C4-2B (cell line): ENCODE measurements at regions not wholly inside any gene's neighbourhood (a gene's known extent, or its start where the extent isn't known, plus 50 kb on each side); places are given as distances from the start of the nearest gene placed in this dataset.

ENCODE experiments used
- CTCF ChIP-seq: fragments of 450-650 bp; conservative IDR thresholded peaks from 2 replicates; pipeline ENCODE4 v1.5.1; 2017; ENCODE audit warnings: mild to moderate bottlenecking
- ZFX ChIP-seq: fragments of 450-650 bp; IDR thresholded peaks from 2 replicates; pipeline ENCODE4 v1.6.1; 2017

DNA sequence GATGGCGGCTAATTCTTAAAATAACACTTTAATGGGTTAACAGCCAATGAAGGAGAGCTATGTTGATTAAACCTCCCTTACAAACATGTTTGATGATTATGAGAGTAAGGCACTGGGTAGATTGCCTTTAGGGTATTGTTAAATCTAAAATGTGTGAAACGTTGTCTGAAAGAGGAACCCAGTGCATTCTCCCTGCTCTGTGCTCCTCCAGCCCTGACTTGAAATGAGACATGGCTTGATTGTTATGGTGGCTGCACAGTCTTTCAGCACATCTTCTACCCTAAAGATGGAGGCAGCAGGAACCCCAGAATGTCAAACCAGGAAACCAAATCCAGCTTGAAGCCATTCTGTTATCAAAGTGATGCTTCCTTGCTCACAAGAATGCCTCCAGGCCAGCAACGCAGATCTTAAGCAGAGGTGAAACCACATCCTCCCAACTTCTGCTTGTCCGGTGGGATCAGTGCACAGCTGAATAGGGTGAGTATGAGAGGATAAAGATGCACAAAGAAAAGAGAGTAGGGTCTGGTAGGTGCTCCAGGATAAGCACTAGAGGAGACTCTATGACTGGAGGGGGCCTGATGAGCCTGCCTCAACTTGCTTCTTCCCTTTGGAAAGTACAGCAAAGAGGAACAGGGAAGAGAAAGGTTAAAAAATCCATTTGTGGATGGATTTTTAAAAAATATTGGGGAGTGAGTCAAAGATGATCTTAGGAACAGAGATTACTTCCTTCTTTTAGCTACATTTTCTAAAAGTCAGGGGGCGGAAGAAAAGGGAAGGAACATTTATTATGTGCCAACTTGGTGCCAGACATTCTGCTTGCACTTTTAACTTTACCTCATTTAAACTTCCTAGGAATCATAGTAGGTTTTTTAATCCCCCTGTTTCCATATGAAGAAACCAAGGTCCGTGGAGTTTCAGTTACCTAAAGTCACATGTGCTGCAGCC, 523.0 kb downstream of the TXNL1 start:
- TF ChIP-seq CTCF (no peak), ZFX (no peak)
